Suppressor macrophage (primary cell): ENCODE measurements at regions not wholly inside any gene's neighbourhood (a gene's known extent, or its start where the extent isn't known, plus 50 kb on each side); places are given as distances from the start of the nearest gene placed in this dataset.
"Not testable (repeated sequence)": the region's sequence is repeated elsewhere in the genome, so short reads cannot be mapped to it uniquely, and the experiment has no call there.

ENCODE experiments used
- DNase-seq, 4 experiments: peaks; one replicate each; pipeline ENCODE4 v3.0.0-alpha.2; 2020 to 2022

DNA sequence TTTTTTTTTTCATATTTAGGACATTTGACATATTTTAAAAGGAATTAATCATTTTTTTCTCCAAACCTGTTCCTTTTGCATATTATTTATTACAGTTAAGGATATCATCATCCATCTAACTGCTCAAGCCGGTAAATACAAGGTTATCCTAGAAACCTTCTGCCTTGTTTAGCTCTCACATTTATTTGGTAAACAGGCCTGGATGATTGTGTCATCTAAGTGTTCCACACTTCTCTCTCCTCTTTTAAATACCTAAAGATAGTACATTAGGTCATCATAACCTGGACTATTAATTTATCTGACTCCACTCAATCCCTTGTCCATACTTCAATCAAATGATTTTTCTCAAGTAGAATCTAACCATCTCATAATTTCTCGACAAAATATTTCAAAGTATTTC, 511.7 kb upstream of the KLHL1 start:
- no peak for DNase-seq

DNA sequence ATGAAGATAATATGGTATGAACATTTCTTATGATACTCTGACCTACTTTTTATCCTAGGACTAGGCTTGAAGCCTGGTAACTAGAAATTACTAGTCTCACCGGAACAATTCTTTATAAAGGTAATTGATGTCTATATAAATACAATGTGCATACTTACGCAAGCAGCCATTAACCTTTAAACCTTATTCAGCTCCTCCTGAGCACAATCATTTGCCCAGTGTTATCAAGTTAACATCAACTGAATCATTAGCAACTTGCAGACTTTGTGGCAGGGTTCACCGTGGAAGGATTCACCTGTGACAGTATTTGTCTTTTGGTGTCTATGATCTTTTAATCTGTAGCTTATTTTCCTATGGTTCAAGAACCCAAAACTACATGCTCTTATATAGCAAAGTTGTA, 508.6 kb upstream of the KLHL1 start:
- no peak for DNase-seq

DNA sequence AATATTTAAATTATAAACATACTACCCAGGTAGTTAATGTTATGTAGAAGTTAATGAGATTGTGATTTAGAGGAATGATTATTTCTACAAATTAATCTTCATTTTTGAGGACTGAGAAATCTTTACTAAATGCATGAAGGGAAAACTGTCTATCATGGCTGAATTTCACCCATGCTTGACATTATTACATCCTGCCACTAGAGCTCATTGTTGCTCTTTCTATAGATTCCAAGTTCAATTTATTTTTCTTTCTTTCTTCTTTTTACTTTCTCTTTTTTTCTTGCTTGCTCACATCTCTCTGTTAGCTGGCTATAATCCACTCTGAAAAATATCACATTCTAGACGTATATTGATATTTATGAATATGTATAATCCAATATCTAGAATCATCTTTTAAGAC, 505.0 kb upstream of the KLHL1 start:
- DNase-seq: no peak

DNA sequence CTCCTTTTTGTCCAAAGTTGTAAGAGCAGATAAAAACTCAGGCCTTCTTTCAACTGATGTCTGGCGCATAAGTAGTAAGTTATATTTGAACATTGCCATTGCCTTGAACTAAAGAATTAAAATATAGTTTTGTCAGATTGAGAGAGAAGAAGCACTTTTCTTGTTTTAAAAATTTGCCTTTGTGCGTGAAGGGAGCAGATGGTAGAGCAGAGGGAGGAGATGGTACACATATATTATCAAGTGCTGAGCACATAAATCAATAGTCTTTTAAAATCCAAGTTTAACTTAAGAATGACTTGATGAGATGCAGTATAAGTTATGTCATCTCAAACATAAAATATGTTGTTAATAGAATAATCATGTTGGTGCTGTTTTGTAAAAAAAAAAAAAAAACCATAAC, 504.6 kb upstream of the KLHL1 start:
- DNase-seq: no peak

DNA sequence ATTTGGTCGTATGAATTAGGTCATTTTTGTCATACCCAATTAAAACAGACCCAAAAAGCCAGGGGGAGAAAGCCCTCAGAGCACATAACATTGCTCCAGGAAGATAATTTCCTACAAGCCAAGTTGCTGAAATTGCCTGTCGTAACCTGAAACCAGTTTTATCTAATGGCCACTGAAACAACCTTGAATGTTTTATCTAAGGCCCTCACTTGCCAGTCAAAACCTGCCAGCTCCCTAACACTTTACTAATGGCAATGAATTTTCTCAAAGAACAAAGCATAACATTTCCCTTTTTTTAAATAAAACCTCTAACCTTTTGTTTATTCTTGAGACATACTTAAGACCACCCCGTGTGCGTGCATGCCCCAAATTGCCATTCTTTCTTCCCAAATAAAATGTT, 496.2 kb upstream of the KLHL1 start:
- no peak for DNase-seq

DNA sequence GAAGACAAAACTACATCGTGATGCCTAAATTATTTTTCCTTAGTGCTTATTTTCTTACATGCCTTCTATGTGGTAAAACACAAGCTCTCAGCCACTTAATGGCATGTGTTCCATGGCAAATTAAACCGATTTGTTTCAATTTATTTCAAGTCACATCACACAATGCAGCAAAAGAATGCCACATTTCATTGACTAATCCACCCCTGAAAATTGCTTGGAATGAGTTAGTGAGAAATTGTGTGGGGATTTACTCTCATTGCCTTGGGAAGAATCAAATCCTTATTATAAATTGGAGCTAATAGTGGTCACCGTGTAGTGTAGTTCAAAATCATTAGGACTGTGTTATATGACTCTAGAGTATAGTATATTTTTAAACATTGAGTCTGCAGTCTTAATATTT, 485.5 kb upstream of the KLHL1 start:
- no peak for DNase-seq

DNA sequence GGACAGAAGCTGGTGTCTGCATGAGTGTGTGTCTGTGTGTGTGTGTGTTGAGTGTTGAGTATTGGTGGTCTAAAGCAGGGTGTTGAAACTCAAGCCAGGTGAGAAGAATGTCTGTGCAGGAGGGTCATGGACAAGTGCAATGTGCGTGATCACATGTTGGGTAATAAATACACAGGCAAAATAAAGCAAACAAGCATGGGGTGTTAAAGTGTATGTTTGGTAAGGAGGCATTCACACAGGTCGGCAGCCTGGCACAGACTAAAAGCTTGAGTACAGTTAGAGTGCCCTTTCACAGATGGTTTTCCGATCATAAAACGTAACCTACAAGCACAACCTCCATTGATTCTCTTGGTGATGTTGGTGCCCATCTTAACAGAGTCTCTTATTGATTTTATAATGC, 476.9 kb upstream of the KLHL1 start:
- DNase-seq: no peak

DNA sequence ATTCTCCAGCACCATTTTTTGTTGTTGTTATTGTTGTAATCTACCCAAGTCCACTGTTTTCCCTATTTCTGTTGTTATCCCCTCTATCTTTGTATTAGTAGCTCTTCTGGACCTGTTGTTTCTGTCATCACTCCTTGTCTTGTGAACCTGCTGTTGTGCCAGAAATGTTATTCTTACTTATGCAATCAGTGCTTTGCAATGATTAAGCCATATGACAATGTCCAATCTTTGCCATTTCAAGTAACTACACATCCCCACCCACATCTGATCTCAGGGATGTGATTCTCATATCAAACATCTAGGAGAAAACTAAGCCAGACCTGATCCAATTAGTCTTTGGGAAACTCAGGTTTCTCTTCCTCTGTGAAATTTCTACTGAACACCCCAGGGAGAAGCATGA, 472.6 kb upstream of the KLHL1 start:
- DNase-seq: no peak

DNA sequence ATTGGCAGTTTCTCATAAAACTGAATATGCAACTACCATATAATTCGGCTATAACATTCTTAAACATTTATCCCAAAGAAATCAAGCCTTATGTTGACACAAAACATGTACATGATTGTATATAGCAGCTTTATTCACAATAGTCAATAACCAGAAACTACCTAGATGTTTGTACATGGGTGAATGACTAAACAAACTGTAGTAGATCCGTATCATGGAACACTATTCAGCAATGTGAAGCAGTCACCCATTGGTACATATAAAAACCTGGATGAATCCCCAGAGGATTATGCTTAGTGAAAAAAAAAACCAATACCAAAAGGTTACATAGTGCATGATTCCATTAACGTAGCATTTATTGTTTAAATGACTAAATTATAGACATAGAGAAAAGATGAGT, 471.7 kb upstream of the KLHL1 start:
- DNase-seq: no peak

DNA sequence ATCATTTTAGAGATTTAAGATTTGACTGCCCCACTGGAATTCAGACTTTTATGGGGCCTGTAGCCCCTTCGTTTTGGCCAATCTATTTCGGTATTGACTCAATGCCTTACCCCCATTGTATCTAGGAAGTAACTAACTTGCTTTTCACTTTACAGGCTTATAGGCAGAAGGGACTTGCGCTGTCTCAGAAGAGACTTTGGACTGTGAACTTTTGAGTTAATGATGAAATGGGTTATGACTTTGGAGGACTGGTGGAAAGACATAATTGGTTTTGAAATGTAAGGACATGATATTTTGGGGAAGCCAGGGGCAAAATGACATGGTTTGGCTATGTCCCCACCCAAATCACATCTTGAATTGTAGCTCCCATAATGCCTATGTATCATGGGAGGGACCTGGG, 463.0 kb upstream of the KLHL1 start:
- no peak for DNase-seq

DNA sequence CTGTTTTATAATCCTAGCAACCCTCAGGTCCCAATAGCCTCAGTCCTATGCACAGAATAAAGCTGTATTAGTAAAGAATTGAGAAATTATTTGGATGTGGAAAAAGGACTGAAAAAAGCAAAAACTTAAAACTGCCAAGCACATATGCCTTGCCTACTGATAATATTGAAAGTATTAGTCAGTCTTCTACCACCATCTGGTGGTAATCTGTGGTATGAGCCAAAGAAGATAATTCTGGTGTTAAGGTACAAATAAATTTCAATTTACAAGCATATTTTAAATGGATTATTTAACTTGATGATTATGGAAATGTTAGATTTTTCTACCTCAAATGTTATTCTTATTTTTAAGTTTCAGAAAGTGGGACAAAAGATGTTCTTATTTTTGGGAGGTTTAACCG, 460.3 kb upstream of the KLHL1 start:
- DNase-seq: peak; percentile 24 to 44 (median 34)

DNA sequence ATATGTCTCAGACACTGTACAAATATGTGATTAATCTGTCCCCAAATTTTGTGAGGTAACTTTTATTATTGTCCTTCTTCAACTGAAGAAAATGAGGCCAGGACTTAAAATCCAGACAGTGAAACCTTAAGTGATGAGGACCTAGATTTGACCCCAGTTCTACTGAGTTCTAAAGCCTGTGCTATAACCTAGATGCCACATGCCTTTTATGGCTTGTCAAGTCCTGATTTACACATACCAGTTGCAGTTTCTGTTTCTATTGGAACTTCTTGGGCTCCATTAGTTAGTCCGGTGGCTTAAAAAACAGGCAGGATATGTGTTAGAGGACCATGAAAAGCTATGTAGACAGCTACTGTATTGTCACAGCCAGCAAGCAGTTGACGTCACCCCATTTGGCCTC, 436.5 kb upstream of the KLHL1 start:
- no peak for DNase-seq

DNA sequence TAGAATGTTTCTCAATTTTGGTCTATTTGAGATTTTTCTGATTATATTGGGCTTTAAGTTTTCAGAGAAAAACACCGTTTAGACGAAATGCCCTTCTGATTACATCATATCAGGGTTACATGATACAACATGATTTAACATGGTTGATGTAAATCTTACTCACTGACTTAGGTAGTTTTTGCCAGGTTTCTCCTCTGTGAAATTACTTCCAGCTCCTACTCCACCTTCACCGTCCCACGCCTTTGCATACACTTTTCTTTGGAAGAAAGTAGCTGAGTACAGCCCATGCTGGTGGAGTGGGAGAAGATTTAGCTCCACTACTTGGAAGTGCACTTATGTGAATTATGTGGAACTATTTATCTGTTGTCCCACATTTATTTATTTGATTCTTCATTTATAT, 433.2 kb upstream of the KLHL1 start:
- DNase-seq: no peak

DNA sequence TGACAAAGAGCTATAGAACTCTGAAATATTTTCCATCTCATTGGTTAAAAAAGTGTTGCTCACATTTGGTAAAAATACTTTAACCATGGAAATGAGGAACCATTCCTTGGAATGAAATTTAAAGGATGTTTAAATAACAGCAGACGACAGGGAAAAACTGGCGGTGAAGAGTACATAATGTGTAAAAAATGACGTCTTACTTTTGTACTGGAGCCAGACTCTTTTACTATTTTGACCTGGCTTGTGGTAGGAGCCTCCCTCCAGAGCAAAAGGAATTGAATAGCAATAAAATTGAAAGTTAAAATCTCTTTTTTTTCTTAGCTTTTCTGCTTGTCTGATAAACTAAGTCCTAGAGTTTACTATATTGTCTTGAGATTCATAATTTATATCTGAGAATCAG, 426.2 kb upstream of the KLHL1 start:
- DNase-seq: no peak

DNA sequence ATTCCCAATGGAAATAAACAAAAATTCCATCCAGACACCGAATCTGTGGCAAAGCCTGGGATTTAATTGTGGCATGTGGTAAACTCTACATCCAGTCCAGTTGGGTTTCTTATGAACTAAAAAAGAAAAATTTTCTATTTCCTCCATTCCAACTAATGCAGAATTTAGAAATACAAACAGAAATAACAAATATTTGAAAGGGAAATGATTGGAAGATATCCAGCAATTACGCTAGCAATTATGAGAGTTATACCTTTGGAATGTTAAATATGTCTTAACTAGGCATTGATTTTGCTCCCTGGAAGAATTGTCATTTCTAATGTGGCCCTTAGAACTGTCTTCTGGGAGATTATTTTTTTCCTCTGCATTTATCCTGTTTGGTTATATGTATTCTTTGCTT, 421.4 kb upstream of the KLHL1 start:
- no peak for DNase-seq

DNA sequence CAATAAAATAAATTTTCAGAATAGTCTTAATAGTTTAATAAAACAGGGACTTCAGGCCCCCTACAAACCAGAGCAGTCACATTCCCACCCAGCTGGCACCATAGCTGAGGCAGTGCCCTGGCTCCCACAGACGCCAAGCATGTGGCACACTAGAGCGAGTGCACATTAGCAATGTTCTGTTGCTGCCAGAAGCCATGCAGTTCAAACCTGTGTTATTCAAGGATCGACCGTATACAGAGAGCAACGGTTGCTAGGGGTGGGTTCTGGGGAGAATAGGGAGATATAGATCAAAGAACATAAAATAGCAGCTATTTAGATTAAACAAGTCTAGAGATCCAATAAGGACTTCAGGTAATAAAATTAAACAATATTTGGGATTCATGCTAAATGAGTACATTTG, 419.3 kb upstream of the KLHL1 start:
- DNase-seq: no peak

DNA sequence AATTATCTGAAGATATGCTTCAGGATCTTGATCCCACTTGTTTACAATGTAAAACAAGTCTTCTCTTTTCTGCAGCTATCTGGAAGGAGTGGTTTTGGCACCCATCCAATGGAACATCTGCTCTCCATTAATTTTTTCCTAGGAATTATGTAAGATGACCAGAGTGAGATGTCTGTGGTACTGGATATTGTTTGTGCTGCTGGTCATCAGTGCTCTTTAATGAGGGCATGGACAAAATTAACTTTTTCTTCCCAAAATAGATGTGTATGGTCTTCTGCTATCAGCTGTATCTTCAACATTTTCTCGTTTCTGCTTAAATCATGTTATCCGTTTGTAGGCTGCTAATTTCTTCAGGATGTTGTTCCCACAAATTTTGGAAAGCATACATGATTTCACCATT, 415.4 kb upstream of the KLHL1 start:
- no peak for DNase-seq

DNA sequence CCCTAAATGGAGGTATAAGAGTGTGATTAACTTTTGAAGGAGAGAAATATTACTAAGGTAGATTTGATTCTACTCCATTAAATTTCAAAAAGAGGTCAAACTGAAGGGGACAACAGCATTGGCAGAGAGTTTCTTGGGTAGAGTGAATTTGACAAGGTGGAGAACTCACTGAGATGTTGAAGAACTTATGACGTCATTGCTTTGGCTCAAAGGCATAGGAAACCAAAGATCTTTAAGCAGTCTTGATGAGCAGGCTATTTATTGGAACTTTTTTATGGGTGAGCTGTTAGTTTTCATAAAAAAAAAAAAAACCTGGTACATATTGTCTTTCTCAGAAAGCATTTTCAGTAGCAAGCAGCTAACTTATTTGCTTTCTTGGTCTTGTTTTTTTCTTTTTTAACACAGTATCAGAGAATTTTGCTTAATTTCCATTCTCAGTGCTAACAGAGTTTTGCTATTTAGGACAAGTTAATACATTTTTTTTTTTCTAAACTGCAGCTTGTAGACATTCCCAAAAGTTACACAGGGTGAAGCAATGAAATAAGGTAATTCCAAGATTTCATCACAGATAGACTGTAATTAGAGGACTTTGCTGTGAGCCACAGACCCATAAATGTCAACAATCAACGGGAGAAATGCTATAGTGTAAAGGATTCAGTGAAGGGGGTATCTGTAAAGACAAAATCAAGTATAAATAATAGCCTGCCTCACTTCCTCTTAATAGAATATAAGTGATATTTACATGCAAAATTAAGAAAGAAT, 412.2 kb upstream of the KLHL1 start:
- no peak for DNase-seq

DNA sequence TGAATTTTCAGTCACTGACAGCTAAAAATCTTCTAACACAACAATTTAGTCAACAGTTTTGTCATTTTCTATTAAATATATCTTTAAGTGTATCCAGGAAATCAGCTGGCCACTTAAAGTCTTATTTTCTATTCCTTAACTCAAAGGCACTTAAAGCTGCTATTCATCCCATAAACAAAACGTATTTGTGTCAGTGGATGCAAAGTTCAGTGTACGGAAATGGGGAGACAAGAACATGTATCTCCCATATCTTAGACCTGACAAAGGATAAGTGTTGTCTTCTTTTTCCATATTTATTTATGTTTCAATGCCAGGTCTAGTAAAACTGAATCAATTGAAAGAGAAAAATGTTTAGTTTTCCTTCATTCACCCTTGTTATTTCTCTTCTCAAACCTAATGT, 409.8 kb upstream of the KLHL1 start:
- no peak for DNase-seq

DNA sequence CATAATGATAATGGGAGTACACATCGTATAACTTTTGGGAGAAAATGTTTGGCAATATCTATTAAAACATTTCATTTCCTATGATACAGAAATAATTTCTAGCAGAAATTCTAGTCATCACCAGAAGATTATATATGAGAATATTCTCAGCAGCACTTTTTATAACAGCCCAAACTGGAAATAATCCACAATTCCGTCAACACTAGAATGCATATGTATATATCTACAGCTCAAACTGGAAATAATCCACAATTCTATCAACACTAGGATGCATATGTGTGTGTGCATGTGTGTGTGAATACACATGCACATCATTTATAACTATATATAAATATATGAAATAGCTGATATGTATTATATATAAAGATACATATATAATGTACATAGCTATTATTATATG, 408.0 kb upstream of the KLHL1 start:
- DNase-seq: no peak

DNA sequence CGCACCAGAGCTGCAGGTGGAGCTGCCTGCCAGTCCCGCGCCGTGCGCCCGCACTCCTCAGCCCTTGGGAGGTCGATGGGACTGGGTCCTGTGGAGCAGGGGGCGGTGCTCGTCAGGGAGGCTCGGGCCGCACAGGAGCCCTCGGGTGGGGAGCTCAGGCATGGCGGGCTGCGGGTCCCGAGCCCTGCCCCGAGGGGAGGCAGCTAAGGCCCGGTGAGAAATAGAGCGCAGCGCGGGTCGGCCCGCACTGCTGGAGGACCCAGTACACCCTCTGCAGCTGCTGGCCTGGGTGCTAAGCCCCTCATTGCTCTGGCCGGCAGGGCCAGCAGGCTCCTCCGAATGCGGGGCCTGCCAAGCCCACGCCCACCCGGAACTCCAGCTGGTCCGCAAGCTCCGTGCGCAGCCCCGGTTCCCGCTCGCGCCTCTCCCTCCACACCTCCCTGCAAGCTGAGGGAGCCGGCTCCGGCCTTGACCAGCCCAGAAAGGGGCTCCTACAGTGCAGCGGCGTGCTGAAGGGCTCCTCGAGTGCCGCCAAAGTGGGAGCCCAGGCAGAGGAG, 403.7 kb upstream of the KLHL1 start:
- DNase-seq: not testable (repeated sequence)

DNA sequence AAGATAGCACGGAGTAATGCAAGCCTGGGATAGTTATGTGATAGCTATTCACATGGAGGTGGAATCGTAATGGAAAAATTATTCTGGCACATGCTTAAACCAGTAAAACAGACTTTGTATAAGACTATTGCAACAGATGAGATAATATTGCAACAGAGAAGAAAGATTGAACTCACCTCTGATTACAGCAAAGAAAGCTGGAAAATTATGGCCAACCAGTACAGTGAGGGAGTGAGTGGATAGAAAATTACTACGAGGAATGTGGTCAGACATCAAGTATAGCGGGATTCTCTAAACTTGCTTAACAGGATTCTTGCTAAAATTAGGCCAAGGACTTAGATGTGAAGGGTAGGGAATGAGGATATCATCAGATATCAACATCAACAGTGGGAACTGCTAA, 397.6 kb upstream of the KLHL1 start:
- DNase-seq: no peak

DNA sequence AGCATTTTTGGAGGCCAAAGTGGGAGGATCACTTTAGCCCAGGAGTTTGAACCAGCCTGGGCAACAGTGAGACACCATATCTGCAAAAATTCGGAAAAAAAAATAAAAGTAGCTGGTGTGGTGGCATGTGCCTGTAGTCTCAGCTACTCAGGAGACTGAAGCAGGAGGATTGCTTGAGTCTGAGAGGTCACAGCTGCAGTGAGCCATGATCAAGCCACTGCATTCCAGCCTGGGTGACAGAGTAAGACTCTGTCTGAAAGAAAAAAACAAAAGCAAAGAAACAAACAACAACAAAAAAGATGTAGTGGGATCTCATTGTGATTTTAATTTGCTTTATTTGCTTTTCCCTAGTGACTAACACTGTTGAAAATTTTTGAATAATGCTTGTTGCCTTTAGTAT, 394.7 kb upstream of the KLHL1 start:
- DNase-seq: no peak

DNA sequence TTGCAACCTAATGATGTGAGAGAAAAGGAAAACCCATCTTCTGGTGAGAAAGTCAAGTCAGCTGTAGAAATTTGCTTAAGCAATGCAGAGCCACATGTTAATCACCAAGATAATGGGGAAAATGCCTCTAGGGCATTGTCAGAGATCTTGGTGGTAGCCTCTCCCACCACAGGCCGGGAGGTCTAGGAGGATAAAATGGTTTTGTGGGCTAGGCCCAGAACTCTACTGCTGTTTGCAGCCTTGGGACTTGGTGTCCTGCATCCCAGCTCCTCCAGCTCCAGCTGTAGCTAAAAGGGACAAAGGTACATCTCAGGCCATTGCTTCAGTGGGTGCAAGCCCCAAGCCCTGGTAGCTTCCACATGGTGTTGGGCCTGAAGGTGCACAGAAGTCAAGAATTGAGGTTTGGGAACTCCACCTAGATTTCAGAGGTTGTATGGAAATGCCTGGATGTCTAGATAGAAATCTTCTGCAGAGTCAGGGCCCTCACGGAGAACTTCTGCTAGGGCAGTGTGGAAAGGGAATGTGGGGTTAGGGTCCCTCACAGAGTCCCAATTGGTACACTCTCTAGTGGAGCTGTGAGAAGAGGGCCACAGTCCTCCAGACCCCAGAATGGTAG, 382.2 kb upstream of the KLHL1 start:
- DNase-seq: no peak

DNA sequence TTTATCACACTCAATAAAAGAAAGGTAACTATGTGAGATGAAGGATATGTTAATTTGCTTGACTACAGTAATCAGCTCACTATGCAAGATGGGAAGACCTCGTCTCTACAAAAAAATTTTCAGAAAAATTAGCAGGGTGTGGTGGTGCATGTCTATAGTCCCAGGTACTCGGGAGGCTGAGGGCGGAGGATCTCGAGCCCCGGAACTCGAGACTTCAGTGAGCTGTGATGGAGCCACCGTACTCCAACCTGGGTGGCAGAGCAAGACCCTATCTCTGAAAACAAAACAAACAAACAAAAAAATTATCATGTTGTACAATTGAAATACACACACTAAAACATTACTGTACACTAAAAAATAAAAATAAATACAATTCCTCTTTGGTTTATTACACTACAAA, 376.7 kb upstream of the KLHL1 start:
- DNase-seq: no peak
